ENCODE measurements at regions not wholly inside any gene's neighbourhood (a gene's known extent, or its start where the extent isn't known, plus 50 kb on each side); places are given as distances from the start of the nearest gene placed in this dataset.

GRCh38 chr6:139647016-139647415 lies 272.6 kb upstream of the CITED2 start:
- Histone ChIP-seq H3K9ac (no peak overlapping the region), H3K4me1 (ENCODE audit: insufficient read depth) (peaks cover 8% of the 10 kb centered on the region), H3K4me2 (ENCODE audit: unreplicated experiment) (no peak overlapping the region), H3K79me2 (ENCODE audit: insufficient read depth) (no peaks in the 10 kb centered on the region), H3F3A (ENCODE audit: insufficient read depth) (no peaks in the 10 kb centered on the region), H3K27me3 (replicated peaks; ENCODE audit: insufficient read depth) (no peaks in the 10 kb centered on the region), H2AFZ (0 out of 2 replicates have a peak overlapping the region, but pooled peaks have one; percentile 32), H3K36me3 (ENCODE audit: low read depth) (no peaks in the 10 kb centered on the region), H4K20me1 (ENCODE audit: insufficient read depth) (no peaks in the 10 kb centered on the region), H3K9me3 (ENCODE audit: low read depth) (no peaks in the 10 kb centered on the region), H3K9me2 (ENCODE audit: insufficient read depth) (no peaks in the 10 kb centered on the region), H3K27ac (no peak overlapping the region), H3K4me3 (no peak overlapping the region)
- 88 to 90% methylated on average over 3 of the region's 3 CpGs for WGBS, 2 experiments (ENCODE audit: low coverage in 1 of 2, low lambda C conversion rate in 2 of 2, missing lambda C conversion rate in 2 of 2)
- in situ Hi-C loops (cut with MboI): no loop called here
- no peak for TF ChIP-seq EZH2phosphoT487 (IDR thresholded peaks at IDR 0.05; ENCODE audit: insufficient read depth, low read depth)
- TF ChIP-seq EZH2 (IDR thresholded peaks at IDR 0.05; ENCODE audit: insufficient read depth, poor library complexity, severe bottlenecking): no peak
- no peak for DNase-seq

- H3K9me3 ChIP-seq (ENCODE audit: low read depth): no peaks in the 10 kb centered on the region
- 30% methylated on average over 6 of the region's 6 CpGs for WGBS, 2 experiments (ENCODE audit: low coverage in 1 of 2, low lambda C conversion rate in 2 of 2, missing lambda C conversion rate in 2 of 2)
Observed at GRCh38 chr6:139644821-139645220, 270.4 kb upstream of the CITED2 start.

GRCh38 chr6:139643986-139644385 lies 269.5 kb upstream of the CITED2 start:
- H3K9me2 ChIP-seq (ENCODE audit: insufficient read depth): no peaks in the 10 kb centered on the region
- H2AFZ ChIP-seq: 0 out of 2 replicates have a peak overlapping the region, but pooled peaks have one; percentile 5
- no peak for DNase-seq
- in situ Hi-C loops (cut with MboI): no loop called here
- H3F3A ChIP-seq (ENCODE audit: insufficient read depth): no peaks in the 10 kb centered on the region
- H3K27me3 ChIP-seq (replicated peaks; ENCODE audit: insufficient read depth): no peaks in the 10 kb centered on the region
- no peak overlapping the region for H3K9ac ChIP-seq
- no peak overlapping the region for H3K27ac ChIP-seq
- WGBS, 2 experiments (ENCODE audit: low coverage in 1 of 2, low lambda C conversion rate in 2 of 2, missing lambda C conversion rate in 2 of 2): 89 to 97% methylated on average over 5 of the region's 5 CpGs
- H3K79me2 ChIP-seq (ENCODE audit: insufficient read depth): no peaks in the 10 kb centered on the region
- H4K20me1 ChIP-seq (ENCODE audit: insufficient read depth): no peaks in the 10 kb centered on the region
- no peak overlapping the region for H3K4me2 ChIP-seq (ENCODE audit: unreplicated experiment)
- TF ChIP-seq EZH2 (IDR thresholded peaks at IDR 0.05; ENCODE audit: insufficient read depth, poor library complexity, severe bottlenecking) (no peak), EZH2phosphoT487 (IDR thresholded peaks at IDR 0.05; ENCODE audit: insufficient read depth, low read depth) (no peak)
- peaks cover 8% of the 10 kb centered on the region for H3K4me1 ChIP-seq (ENCODE audit: insufficient read depth)
- no peaks in the 10 kb centered on the region for H3K36me3 ChIP-seq (ENCODE audit: low read depth)
- no peaks in the 10 kb centered on the region for H3K9me3 ChIP-seq (ENCODE audit: low read depth)
- H3K4me3 ChIP-seq: no peak overlapping the region

More at GRCh38 chr6:139644821-139645220, 270.4 kb upstream of the CITED2 start:
- Histone ChIP-seq H3K79me2 (ENCODE audit: insufficient read depth) (no peaks in the 10 kb centered on the region), H3K9me2 (ENCODE audit: insufficient read depth) (no peaks in the 10 kb centered on the region), H3K27ac (no peak overlapping the region), H3K4me3 (no peak overlapping the region), H3F3A (ENCODE audit: insufficient read depth) (no peaks in the 10 kb centered on the region), H3K27me3 (replicated peaks; ENCODE audit: insufficient read depth) (no peaks in the 10 kb centered on the region), H2AFZ (peak overlapping the region; percentile 75), H3K36me3 (ENCODE audit: low read depth) (no peaks in the 10 kb centered on the region), H3K9ac (no peak overlapping the region), H4K20me1 (ENCODE audit: insufficient read depth) (no peaks in the 10 kb centered on the region), H3K4me2 (ENCODE audit: unreplicated experiment) (peak overlapping the region; percentile 32), H3K4me1 (ENCODE audit: insufficient read depth) (peaks cover 8% of the 10 kb centered on the region)
- TF ChIP-seq EZH2 (IDR thresholded peaks at IDR 0.05; ENCODE audit: insufficient read depth, poor library complexity, severe bottlenecking): no peak
- TF ChIP-seq EZH2phosphoT487 (IDR thresholded peaks at IDR 0.05; ENCODE audit: insufficient read depth, low read depth): no peak
- peak; percentile 29 for DNase-seq
- in situ Hi-C loops (cut with MboI): no loop called here

DNA sequence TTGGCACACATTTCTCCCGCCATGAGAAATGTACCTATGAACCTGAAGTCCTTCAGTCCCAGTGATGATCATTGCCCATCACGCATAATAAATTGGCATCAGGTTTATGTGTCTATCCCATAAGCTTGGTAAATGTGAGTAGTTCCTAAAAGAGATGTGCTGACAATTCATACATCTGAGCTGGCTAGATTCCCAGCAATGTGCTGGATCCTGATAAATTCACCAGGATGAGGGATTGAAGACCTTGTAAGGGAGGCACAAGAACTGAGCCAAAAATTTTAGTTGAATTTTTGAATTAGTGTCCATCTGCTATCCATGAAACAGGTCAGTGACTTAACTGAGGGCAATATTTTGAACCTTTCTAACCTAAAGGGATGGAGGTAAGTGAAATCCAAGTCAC lies 267.9 kb upstream of the CITED2 start:
- Histone ChIP-seq H3K4me1 (ENCODE audit: insufficient read depth) (peaks cover 8% of the 10 kb centered on the region), H3K27ac (no peak overlapping the region), H3K79me2 (ENCODE audit: insufficient read depth) (no peaks in the 10 kb centered on the region), H2AFZ (no peak overlapping the region), H3K36me3 (ENCODE audit: low read depth) (no peaks in the 10 kb centered on the region), H3K9me2 (ENCODE audit: insufficient read depth) (no peaks in the 10 kb centered on the region), H3K9me3 (ENCODE audit: low read depth) (no peaks in the 10 kb centered on the region), H3K4me2 (ENCODE audit: unreplicated experiment) (no peak overlapping the region), H3K4me3 (no peak overlapping the region), H3K27me3 (replicated peaks; ENCODE audit: insufficient read depth) (no peaks in the 10 kb centered on the region), H4K20me1 (ENCODE audit: insufficient read depth) (no peaks in the 10 kb centered on the region), H3F3A (ENCODE audit: insufficient read depth) (no peaks in the 10 kb centered on the region), H3K9ac (no peak overlapping the region)
- no peak for DNase-seq
- 65 to 69% methylated on average over 2 of the region's 2 CpGs for WGBS, 2 experiments (ENCODE audit: low coverage in 1 of 2, low lambda C conversion rate in 2 of 2, missing lambda C conversion rate in 2 of 2)
- TF ChIP-seq EZH2phosphoT487 (IDR thresholded peaks at IDR 0.05; ENCODE audit: insufficient read depth, low read depth) (no peak), EZH2 (IDR thresholded peaks at IDR 0.05; ENCODE audit: insufficient read depth, poor library complexity, severe bottlenecking) (no peak)
- in situ Hi-C loops (cut with MboI): no loop called here

DNA sequence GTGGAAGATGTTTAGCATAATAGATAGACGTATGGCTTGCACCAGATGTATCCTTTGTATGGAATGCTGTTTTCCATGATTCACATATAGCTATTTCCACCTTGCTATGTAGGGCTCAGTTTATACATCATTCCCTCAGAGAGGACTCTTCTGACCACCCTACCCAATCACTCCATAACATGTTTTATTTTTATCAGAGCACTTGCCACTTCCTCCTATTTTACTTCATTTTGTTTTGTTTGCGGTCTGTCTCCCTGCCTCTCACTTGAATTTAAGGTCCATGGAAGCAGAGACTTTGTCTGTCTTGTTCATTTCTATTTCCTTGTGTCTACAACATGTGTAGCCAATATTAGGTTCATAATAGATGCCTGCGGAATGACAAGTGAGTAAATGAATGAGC lies 266.9 kb upstream of the CITED2 start:
- no peak overlapping the region for H3K9ac ChIP-seq
- 95% methylated on average over 3 of the region's 3 CpGs for WGBS, 2 experiments (ENCODE audit: low coverage in 1 of 2, low lambda C conversion rate in 2 of 2, missing lambda C conversion rate in 2 of 2)
- H2AFZ ChIP-seq: no peak overlapping the region
- H3K4me1 ChIP-seq (ENCODE audit: insufficient read depth): peaks cover 8% of the 10 kb centered on the region
- no peak overlapping the region for H3K4me2 ChIP-seq (ENCODE audit: unreplicated experiment)
- TF ChIP-seq EZH2phosphoT487 (IDR thresholded peaks at IDR 0.05; ENCODE audit: insufficient read depth, low read depth): no peak
- no peak for TF ChIP-seq EZH2 (IDR thresholded peaks at IDR 0.05; ENCODE audit: insufficient read depth, poor library complexity, severe bottlenecking)
- no peaks in the 10 kb centered on the region for H4K20me1 ChIP-seq (ENCODE audit: insufficient read depth)
- H3K79me2 ChIP-seq (ENCODE audit: insufficient read depth): no peaks in the 10 kb centered on the region
- no peaks in the 10 kb centered on the region for H3K9me2 ChIP-seq (ENCODE audit: insufficient read depth)
- in situ Hi-C loops (cut with MboI): no loop called here
- H3K9me3 ChIP-seq (ENCODE audit: low read depth): no peaks in the 10 kb centered on the region
- no peak for DNase-seq
- no peaks in the 10 kb centered on the region for H3K27me3 ChIP-seq (replicated peaks; ENCODE audit: insufficient read depth)
- H3F3A ChIP-seq (ENCODE audit: insufficient read depth): no peaks in the 10 kb centered on the region
- no peaks in the 10 kb centered on the region for H3K36me3 ChIP-seq (ENCODE audit: low read depth)
- no peak overlapping the region for H3K4me3 ChIP-seq
- H3K27ac ChIP-seq: no peak overlapping the region

Measured in GM23248 (cell line).